GM18508 (cell line): ENCODE measurements at regions not wholly inside any gene's neighbourhood (a gene's known extent, or its start where the extent isn't known, plus 50 kb on each side); places are given as distances from the start of the nearest gene placed in this dataset.
"Not testable (repeated sequence)": the region's sequence is repeated elsewhere in the genome, so short reads cannot be mapped to it uniquely, and the experiment has no call there.

Source experiments
- ATAC-seq: cut with Tn5 transposase; IDR thresholded peaks from one replicate; pipeline ENCODE4 v1.9.1; 2021; ENCODE audit warnings: moderate number of reproducible peaks; ENCODE audit not compliant: insufficient read depth, unreplicated experiment

- no peak for ATAC-seq
Observed at GRCh38 chr12:74171478-74171909, 366.1 kb upstream of the ATXN7L3B start.

- not testable (repeated sequence) for ATAC-seq
Observed at GRCh38 chr12:74174961-74175360, 362.7 kb upstream of the ATXN7L3B start.

DNA sequence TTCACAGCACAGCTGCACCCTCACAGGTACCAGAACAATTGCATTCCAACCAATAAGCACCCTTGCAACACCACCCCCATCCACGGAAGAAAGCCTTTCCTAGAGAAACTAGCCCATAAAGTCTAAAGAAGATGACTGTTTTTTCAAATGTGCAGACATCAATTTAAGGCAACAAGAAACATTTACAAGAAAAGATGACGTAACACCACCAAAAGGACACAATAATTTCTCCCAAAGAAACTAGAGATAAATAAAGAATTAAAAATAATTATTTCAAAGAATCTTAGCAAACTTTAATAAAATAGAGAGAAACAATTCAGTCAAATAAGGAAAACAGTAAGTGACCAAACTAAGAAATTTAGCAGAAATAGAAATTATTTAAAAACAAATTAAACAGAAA is 352.3 kb upstream of the ATXN7L3B start:
- no peak for ATAC-seq

- no peak for ATAC-seq
Observed at GRCh38 chr12:74193191-74193590, 344.4 kb upstream of the ATXN7L3B start.

DNA sequence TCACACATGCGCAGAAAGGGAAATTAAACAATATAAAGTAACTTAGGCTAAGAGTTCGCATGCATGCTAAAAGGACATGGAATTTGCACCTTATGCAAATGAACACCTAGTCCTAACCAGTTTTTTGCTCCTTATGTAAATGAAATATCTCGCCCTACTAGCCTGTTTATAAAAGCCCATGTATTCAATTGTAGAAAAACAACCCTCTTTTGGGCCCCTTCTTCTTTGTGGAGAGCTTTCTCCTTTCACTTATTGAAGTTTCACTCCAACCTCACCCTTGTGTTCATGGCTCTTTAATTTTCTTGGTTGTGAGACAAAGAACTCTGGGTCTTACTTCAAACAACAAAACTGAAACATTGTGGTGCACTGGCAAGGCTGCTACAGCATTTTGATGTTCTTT is 333.4 kb upstream of the ATXN7L3B start:
- ATAC-seq: no peak

- ATAC-seq: no peak
Observed at GRCh38 chr12:74227846-74228545, 309.6 kb upstream of the ATXN7L3B start.

DNA sequence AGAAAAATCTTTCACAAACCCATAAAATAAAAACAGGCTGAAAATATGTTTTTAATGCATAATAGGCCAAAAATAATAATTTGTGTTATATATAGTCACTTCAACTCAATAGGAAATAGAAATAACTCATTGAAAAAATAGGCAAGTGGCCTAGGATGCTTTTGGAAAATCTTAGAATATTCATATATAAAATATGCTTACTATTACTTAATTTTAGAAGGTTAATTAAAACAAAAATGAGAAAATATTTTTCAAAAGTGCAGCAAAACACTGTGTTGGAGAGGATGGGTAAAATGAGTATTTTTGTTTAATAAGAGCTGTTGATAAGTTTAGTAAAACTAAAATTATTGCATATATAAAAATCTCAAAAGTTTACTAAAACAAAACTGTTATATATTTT is 308.0 kb upstream of the ATXN7L3B start:
- ATAC-seq: no peak

DNA sequence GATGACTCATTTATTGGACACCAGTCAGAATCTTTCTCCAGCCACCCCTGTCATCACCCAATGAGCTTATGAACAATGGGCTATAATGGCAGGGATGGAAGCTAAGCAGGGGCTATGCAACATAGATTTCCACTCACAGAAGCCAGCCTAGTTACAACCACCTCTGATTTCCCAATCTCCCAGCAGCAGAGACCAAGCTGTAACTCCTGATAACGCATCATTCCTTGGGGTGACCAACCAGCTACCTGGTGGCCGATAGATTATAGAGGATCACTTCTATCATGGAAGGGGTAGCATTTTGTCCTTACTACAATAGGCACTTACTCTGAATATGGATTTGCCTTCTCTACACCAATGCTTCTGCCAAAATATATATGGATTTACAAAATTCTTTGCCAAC is 302.3 kb upstream of the ATXN7L3B start:
- ATAC-seq: no peak

GRCh38 chr12:74241341-74241740 is 296.3 kb upstream of the ATXN7L3B start:
- ATAC-seq: no peak

DNA sequence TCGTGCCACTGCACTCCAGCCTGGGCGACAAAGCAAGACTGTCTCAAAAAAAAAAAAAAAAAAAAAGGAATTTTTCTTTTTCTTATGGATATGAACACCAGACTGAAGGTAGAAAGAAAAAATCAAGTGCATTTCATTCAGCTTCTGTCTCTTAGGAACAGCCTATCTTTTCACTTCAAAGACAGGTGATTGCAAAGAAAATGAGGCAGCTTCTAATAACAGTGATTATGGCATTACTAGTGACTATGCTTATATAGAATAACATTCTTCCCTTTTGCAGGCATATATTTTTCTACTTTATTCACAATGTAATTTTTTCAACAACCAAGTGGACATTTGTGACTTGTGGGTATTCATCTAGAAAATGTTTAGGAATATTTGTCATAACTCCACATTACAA is 295.5 kb upstream of the ATXN7L3B start:
- no peak for ATAC-seq

GRCh38 chr12:74245458-74245857 is 292.2 kb upstream of the ATXN7L3B start:
- ATAC-seq: no peak

DNA sequence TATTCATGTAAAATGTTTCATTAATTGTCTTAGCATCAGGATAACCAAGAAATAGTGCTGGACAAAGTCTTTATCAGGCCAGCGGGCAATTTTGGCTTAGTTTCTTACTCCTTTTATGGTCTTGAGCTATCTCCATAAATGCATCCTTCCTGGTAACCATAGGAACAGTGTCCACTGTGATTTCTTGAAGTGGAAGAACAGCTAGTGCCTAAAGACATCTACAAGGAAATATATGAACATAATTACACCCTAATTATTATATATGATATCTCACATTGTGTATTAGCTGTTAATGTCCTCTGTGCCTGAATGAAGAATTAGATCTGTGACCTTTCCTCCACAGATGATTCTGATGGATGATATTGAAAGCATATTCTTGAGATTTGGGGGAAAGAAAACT is 286.7 kb upstream of the ATXN7L3B start:
- no peak for ATAC-seq

DNA sequence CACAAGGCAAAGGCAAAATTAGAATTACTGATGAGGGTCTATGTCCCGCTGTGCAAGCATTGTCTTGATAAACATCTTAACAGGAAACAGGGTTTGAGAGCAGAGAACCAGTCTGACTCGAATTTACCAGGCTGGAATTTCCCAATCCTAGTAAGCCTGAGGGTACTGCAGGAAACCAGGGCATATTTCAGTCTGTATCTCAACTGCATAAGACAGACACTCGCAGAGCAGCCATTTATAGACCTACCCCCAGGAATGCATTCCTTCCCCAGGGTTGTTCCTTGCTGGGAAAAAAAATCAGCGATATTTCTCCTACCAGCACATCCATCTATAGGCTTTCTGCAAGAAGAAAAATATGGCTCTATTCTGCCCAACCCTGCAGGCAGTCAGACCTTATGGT is 283.8 kb upstream of the ATXN7L3B start:
- not testable (repeated sequence) for ATAC-seq

DNA sequence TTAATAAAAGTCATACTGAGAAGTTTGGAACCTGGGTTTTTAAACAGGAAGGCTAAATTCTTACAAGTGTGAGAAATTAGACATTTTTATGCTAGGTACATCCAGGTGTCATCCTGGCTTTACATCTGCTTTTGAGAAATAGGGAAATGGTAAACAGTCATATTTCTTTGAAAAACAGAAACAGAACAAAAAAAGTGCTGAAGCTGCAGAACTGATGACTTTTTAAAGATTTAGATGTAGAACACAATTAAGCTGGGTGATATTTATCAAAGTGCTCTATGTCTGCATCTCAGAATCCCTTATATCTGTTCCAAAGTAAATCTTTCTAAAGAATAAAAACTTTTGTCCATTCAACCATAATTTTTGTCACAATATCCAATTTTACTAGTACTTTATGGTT is 282.9 kb upstream of the ATXN7L3B start:
- no peak for ATAC-seq

DNA sequence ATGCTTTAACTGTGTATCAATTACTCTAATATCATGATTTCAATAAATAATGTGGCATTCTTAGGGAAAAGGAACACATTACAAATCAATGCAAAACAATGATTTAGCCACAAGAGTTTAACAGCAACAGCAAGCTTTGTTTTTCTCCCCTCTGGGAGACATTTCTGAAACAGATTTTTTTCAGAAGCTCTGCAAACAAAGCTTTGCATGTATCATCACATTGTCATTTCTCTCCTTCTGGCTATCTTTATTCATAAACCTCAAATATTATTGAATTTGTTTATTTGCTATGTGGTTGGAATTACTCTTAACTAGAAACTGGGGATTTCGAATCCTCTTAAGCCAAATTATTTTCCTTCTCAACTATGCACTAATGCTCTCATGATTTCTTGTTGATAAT is 278.4 kb upstream of the ATXN7L3B start:
- ATAC-seq: no peak

DNA sequence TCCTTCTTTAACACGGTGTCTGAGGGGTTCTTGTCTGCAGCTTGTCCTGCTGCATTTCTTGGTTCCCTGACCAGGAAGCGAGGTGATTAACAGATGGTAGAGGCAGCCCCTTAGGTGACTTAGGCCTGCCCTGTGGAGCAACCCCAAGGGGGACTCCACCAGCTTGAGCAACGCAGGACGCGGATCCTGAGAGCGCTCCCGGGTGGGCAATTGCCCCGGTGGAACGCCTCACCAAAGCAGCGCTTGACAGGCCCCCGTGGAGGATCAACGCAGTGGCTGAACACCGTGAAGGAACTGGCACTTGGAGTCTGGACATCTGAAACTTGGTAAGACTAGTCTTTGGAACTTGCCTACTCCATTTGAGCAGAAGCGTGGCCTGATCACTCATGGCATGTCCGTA is 272.9 kb upstream of the ATXN7L3B start:
- no peak for ATAC-seq

DNA sequence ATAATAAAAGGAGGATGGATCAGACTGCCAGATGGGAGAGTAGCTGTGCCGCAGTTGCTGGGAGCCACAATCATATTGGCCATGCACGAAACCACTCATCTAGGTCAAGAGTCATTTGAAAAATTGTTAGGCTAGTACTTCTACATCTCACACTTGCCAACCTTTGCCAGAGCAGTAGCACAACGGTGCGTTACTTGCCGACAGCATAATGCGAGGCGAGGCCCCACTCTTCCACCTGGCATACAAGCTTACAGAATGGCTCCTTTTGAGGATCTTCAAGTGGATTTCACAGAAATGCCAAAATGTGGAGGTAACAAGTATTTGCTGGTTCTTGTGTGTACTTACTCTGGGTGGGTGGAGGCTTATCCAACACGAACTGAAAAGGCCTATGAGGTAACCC is 268.3 kb upstream of the ATXN7L3B start:
- ATAC-seq: not testable (repeated sequence)

DNA sequence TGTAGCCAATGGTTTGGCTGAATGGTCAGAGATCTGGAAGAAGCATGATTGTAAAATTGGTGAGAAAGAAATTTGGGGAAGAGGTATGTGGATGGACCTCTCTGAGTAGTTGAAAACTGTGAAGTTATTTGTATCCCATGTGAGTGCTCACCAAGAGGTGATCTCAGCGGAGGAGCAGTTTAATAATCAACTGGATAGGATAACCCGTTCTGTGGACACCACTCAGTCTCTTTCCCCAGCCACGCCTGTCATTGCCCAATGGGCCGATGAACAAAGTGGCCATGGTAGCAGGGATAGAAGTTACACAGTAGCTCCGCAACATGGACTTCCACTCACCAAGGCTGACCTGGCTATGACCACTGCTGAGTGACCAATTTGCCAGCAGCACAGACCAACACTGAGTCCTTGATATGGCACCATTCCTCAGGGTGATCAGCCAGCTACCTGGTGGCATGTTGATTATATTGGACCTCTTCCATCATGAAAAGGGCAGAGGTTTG is 257.4 kb upstream of the ATXN7L3B start:
- ATAC-seq: no peak

DNA sequence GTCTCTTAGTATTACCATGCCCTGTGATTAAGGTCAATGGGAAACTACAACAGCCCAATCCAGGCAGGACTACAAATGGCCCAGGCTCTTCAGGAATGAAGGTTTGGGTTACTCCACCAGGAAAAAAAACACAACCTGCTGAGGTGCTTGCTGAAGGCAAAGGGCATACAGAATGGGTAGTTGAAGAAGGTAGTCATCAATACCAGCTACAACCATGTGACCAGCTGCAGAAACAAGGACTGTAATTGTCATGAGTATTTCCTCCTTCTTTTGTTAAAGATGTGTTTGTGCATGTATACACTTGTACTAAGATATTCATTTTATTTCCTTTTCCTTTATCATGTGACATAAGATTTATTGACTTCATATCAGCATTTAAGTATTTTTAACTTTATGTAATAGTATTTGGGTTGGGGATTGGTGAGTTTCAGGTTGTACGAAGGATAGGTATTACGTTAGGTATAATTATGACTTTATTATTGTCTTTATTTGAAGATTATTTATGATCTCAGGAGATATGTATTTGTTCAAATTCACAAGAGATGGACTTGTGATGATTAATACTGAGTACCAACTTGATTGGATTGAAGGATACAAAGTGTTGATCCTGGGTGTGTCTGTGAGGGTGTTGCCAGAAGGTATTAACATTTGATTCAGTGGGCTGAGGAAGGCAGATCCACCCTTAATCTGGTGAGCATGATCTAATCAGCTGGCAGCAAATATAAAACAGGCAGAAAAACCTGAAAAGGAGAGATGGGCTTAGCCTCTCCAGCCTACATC is 256.0 kb upstream of the ATXN7L3B start:
- ATAC-seq: not testable (repeated sequence)

GRCh38 chr12:74283646-74284045 is 254.0 kb upstream of the ATXN7L3B start:
- ATAC-seq: no peak

DNA sequence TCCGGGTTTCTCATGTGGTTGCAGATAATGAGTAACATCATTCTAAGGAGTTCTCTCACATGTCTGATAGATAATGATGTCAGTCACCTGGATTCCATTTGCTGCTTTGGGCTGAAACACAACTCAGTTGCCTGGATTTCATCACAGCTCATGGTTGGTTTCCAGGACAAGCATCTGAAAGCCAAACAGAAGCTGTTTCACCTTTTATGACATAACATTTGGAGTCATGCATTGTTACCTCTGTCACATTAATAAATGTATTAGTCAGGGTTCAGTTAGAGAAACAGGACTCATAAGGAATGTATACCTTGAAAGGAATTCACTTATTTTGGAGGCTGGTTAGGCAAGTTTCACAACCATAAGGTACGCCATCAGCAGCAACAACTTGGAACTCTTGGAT is 251.9 kb upstream of the ATXN7L3B start:
- ATAC-seq: no peak

DNA sequence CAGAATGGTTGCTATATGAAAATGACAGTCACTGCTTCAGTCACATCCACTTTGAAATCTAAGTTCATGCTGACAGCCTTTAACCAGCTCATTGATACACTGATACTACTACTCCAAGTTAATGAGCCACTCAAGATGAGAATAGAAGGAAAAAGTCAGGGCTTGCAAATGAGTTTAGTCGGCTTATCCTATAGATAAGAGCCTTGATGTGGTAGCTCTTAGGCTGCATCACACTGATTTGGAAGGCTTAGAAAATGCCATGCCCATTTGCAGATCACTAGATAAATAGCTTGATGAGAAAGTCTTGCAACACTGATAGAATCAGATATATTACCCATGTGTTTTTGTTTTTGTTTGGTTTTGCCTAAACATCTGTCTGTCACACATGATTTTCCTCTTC is 251.4 kb upstream of the ATXN7L3B start:
- no peak for ATAC-seq
